Fibroblast of lung (primary cell): ENCODE measurements at regions not wholly inside any gene's neighbourhood (a gene's known extent, or its start where the extent isn't known, plus 50 kb on each side); places are given as distances from the start of the nearest gene placed in this dataset.

Experiments used
- DNase-seq, 2 donors: peaks; one replicate each; pipeline versions ENCODE4 v3.0.0 to v3.0.0-alpha.2; 2010; ENCODE audit warnings: low read depth in 2 of 2
- H2AFZ ChIP-seq: 2 replicates; pipeline ENCODE4 v1.5.1; 2012; ENCODE audit warnings: low read length, control low read depth, inconsistent platforms
- H3K27ac ChIP-seq: 2 replicates; pipeline ENCODE4 v1.5.1; 2011; ENCODE audit warnings: low read length, control low read depth; ENCODE audit not compliant: insufficient read depth
- H3K27me3 ChIP-seq: 2 replicates; pipeline ENCODE4 v1.5.1; 2011; ENCODE audit warnings: mild to moderate bottlenecking, low read length; ENCODE audit not compliant: control insufficient read depth, insufficient read depth
- H3K36me3 ChIP-seq: 2 replicates; pipeline ENCODE4 v1.5.1; 2011; ENCODE audit warnings: low read length; ENCODE audit not compliant: control insufficient read depth, insufficient read depth
- H3K4me1 ChIP-seq: 2 replicates; pipeline ENCODE4 v1.5.1; 2011; ENCODE audit warnings: low read length; ENCODE audit not compliant: control insufficient read depth, insufficient read depth; ENCODE audit errors: extremely low read depth
- H3K4me2 ChIP-seq: 2 replicates; pipeline ENCODE4 v1.5.1; 2011; ENCODE audit warnings: low read length, control low read depth; ENCODE audit not compliant: insufficient read depth; ENCODE audit errors: extremely low read depth
- H3K4me3 ChIP-seq, 4 experiments: fragments of 200-600 bp in 1 of 4; sonication (generic) in 1 of 4; replicated peaks in 1 of 4; 2 replicates each; pipeline ENCODE4 v1.5.1; 2011 to 2016; ENCODE audit warnings: low read length in 4 of 4, low read depth in 3 of 4, mild to moderate bottlenecking in 3 of 4, control low read depth in 2 of 4, inconsistent platforms in 1 of 4, mixed read lengths in 1 of 4; ENCODE audit not compliant: insufficient read depth in 1 of 4; ENCODE audit errors: control extremely low read depth in 1 of 4
- H3K79me2 ChIP-seq: 2 replicates; pipeline ENCODE4 v1.5.1; 2012; ENCODE audit warnings: mild to moderate bottlenecking, low read length, inconsistent platforms; ENCODE audit not compliant: control insufficient read depth, insufficient read depth
- H3K9ac ChIP-seq: 2 replicates; pipeline ENCODE4 v1.5.1; 2011; ENCODE audit warnings: mild to moderate bottlenecking, low read length, control low read depth; ENCODE audit not compliant: insufficient read depth
- H3K9me3 ChIP-seq: 2 replicates; pipeline ENCODE4 v1.5.1; 2012; ENCODE audit warnings: low read depth, low read length; ENCODE audit not compliant: control insufficient read depth, insufficient read depth
- H4K20me1 ChIP-seq: 2 replicates; pipeline ENCODE4 v1.5.1; 2011; ENCODE audit warnings: low read length; ENCODE audit not compliant: control insufficient read depth, insufficient read depth; ENCODE audit errors: extremely low read depth
- CTCF ChIP-seq, 2 donors: IDR thresholded peaks in 1 of 2; conservative IDR thresholded peaks in 1 of 2; 1 replicate in 1 of 2; 2 replicates in 1 of 2; pipeline ENCODE4 v1.5.1; 2011 to 2012; ENCODE audit warnings: low read length in 2 of 2, control low read depth in 1 of 2, inconsistent platforms in 1 of 2, low read depth in 1 of 2, mild to moderate bottlenecking in 1 of 2
- EZH2 ChIP-seq: IDR thresholded peaks from 2 replicates; pipeline ENCODE4 v1.5.1; 2012; ENCODE audit warnings: low read length, control low read depth, mild to moderate bottlenecking; ENCODE audit errors: missing control alignments

- no peaks in the 10 kb centered on the region for H3K9me3 ChIP-seq
- no peaks in the 10 kb centered on the region for H3K79me2 ChIP-seq
- TF ChIP-seq CTCF (conservative IDR thresholded peaks at IDR 0.05 in 1 of 2, IDR thresholded peaks at IDR 0.05 in 1 of 2; ENCODE audit: low read depth in 1 of 2, low read length in 2 of 2), result no peak
- TF ChIP-seq EZH2, result no peak
- DNase-seq, result no peak
- H3K27ac ChIP-seq, result no peak overlapping the region
- peaks cover 2% of the 10 kb centered on the region for H3K4me1 ChIP-seq
- no peak overlapping the region for H3K4me3 ChIP-seq
- H4K20me1 ChIP-seq, result no peaks in the 10 kb centered on the region
- H2AFZ ChIP-seq, result no peak overlapping the region
- H3K27me3 ChIP-seq, result no peaks in the 10 kb centered on the region
- no peak overlapping the region for H3K9ac ChIP-seq
- no peak overlapping the region for H3K4me2 ChIP-seq
- H3K36me3 ChIP-seq, result no peaks in the 10 kb centered on the region
These were observed 509.6 kb upstream of the TNC start for GRCh38 chr9:115627511-115627910.

GRCh38 chr9:115628426-115628825, 510.5 kb upstream of the TNC start:
- Histone ChIP-seq H3K4me1 (peaks cover 2% of the 10 kb centered on the region), H3K79me2 (no peaks in the 10 kb centered on the region), H3K27ac (no peak overlapping the region), H4K20me1 (no peaks in the 10 kb centered on the region), H3K4me3 (no peak overlapping the region), H3K9ac (no peak overlapping the region), H3K36me3 (no peaks in the 10 kb centered on the region), H3K27me3 (no peaks in the 10 kb centered on the region), H2AFZ (no peak overlapping the region), H3K9me3 (no peaks in the 10 kb centered on the region), H3K4me2 (no peak overlapping the region)
- TF ChIP-seq EZH2 (no peak), CTCF (conservative IDR thresholded peaks at IDR 0.05 in 1 of 2, IDR thresholded peaks at IDR 0.05 in 1 of 2; ENCODE audit: low read depth in 1 of 2, low read length in 2 of 2) (no peak)
- no peak for DNase-seq

- no peak overlapping the region for H3K9ac ChIP-seq
- H3K4me2 ChIP-seq, result no peak overlapping the region
- no peaks in the 10 kb centered on the region for H3K9me3 ChIP-seq
- no peaks in the 10 kb centered on the region for H3K27me3 ChIP-seq
- H3K4me1 ChIP-seq, result peaks cover 2% of the 10 kb centered on the region
- no peak overlapping the region for H3K4me3 ChIP-seq
- no peak overlapping the region for H3K27ac ChIP-seq
- no peaks in the 10 kb centered on the region for H4K20me1 ChIP-seq
- no peaks in the 10 kb centered on the region for H3K79me2 ChIP-seq
- DNase-seq, result no peak
- H3K36me3 ChIP-seq, result no peaks in the 10 kb centered on the region
- TF ChIP-seq CTCF (conservative IDR thresholded peaks at IDR 0.05 in 1 of 2, IDR thresholded peaks at IDR 0.05 in 1 of 2; ENCODE audit: low read depth in 1 of 2, low read length in 2 of 2) (no peak), EZH2 (no peak)
- H2AFZ ChIP-seq, result no peak overlapping the region
These were observed 512.2 kb upstream of the TNC start for GRCh38 chr9:115629879-115630840.
